GM23248 (cell line): ENCODE measurements at regions not wholly inside any gene's neighbourhood (a gene's known extent, or its start where the extent isn't known, plus 50 kb on each side); places are given as distances from the start of the nearest gene placed in this dataset.

Experiments used
- EZH2 ChIP-seq: fragments of 200-600 bp; sonication (generic); IDR thresholded peaks from 2 replicates; pipeline ENCODE4 v1.6.1; 2018; ENCODE audit warnings: antibody characterized with exemption, mild to moderate bottlenecking; ENCODE audit not compliant: insufficient read depth, poor library complexity, severe bottlenecking
- EZH2phosphoT487 ChIP-seq: fragments of 200-600 bp; sonication (generic); IDR thresholded peaks from 2 replicates; pipeline ENCODE4 v1.6.1; 2018; ENCODE audit warnings: antibody characterized with exemption, moderate library complexity, mild to moderate bottlenecking, low read depth; ENCODE audit not compliant: insufficient read depth

DNA sequence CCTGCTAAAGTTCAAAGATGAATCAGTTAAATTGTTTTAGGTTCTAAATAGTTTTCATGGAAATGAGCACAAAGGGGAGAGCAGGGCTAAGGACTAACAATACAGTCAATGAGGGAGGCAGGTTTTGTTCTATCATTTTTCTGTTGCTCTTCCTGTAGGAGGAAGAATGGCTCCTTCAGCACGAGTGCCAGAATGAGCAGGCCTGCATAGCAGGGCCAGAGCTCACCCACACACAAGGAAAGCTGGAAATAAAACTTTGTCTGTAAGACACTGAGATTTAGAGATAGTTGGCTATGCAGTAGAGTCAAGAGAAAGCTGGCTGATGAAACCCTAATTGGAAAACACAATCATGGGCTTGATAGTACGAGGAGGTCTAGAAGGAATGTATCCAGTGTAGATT, 313.3 kb downstream of the MBD2 start:
- no peak for TF ChIP-seq EZH2phosphoT487
- no peak for TF ChIP-seq EZH2
